ENCODE measurements at regions not wholly inside any gene's neighbourhood (a gene's known extent, or its start where the extent isn't known, plus 50 kb on each side); places are given as distances from the start of the nearest gene placed in this dataset.

- Mint-ChIP-seq H3K4me1 (peaks cover 12% of the 10 kb centered on the region), H3K36me3 (ENCODE audit: low read depth) (peaks cover 8% of the 10 kb centered on the region)
- TF ChIP-seq CTCF (conservative IDR thresholded peaks at IDR 0.05), result no peak
These were observed 344.3 kb upstream of the ID4 start for GRCh38 chr6:19492636-19493405.

GRCh38 chr6:19501737-19502245, 335.4 kb upstream of the ID4 start:
- TF ChIP-seq CTCF (conservative IDR thresholded peaks at IDR 0.05), result peak; percentile 45
- Mint-ChIP-seq H3K4me3 (no peak overlapping the region), H3K9me3 (peaks cover 15% of the 10 kb centered on the region), H3K27ac (ENCODE audit: unreplicated experiment) (no peak overlapping the region), H3K4me1 (peaks cover 13% of the 10 kb centered on the region), H3K36me3 (ENCODE audit: low read depth) (peaks cover 27% of the 10 kb centered on the region), H3K27me3 (ENCODE audit: low read depth) (no peaks in the 10 kb centered on the region)
- no peak for DNase-seq (ENCODE audit: low read depth, low spot score)

More at GRCh38 chr6:19492636-19493405, 344.3 kb upstream of the ID4 start:
- Mint-ChIP-seq H3K27me3 (ENCODE audit: low read depth) (no peaks in the 10 kb centered on the region), H3K4me3 (no peak overlapping the region), H3K27ac (ENCODE audit: unreplicated experiment) (no peak overlapping the region), H3K9me3 (peaks cover 8% of the 10 kb centered on the region)
- no peak for DNase-seq (ENCODE audit: low read depth, low spot score)

- Mint-ChIP-seq H3K36me3 (ENCODE audit: low read depth) (peaks cover 31% of the 10 kb centered on the region), H3K4me1 (peaks cover 13% of the 10 kb centered on the region), H3K9me3 (peaks cover 17% of the 10 kb centered on the region), H3K27me3 (ENCODE audit: low read depth) (no peaks in the 10 kb centered on the region), H3K4me3 (no peak overlapping the region), H3K27ac (ENCODE audit: unreplicated experiment) (no peak overlapping the region)
- no peak for DNase-seq (ENCODE audit: low read depth, low spot score)
- no peak for TF ChIP-seq CTCF (conservative IDR thresholded peaks at IDR 0.05)
These were observed 334.9 kb upstream of the ID4 start for GRCh38 chr6:19502301-19502700.

- no peak for TF ChIP-seq CTCF (conservative IDR thresholded peaks at IDR 0.05)
- Mint-ChIP-seq H3K4me1 (no peaks in the 10 kb centered on the region), H3K36me3 (ENCODE audit: low read depth) (peaks cover 30% of the 10 kb centered on the region), H3K9me3 (peaks cover 26% of the 10 kb centered on the region), H3K27me3 (ENCODE audit: low read depth) (no peaks in the 10 kb centered on the region), H3K4me3 (no peak overlapping the region), H3K27ac (ENCODE audit: unreplicated experiment) (no peak overlapping the region)
- no peak for DNase-seq (ENCODE audit: low read depth, low spot score)
These were observed 321.2 kb upstream of the ID4 start for GRCh38 chr6:19515939-19516338.

GRCh38 chr6:19519941-19520340, 317.2 kb upstream of the ID4 start:
- H3K27ac Mint-ChIP-seq (ENCODE audit: unreplicated experiment), result no peak overlapping the region
- H3K4me1 Mint-ChIP-seq, result no peaks in the 10 kb centered on the region
- TF ChIP-seq CTCF (conservative IDR thresholded peaks at IDR 0.05), result no peak
- H3K36me3 Mint-ChIP-seq (ENCODE audit: low read depth), result peaks cover 17% of the 10 kb centered on the region
- H3K4me3 Mint-ChIP-seq, result no peak overlapping the region
- H3K27me3 Mint-ChIP-seq (ENCODE audit: low read depth), result no peaks in the 10 kb centered on the region
- H3K9me3 Mint-ChIP-seq, result peaks cover 13% of the 10 kb centered on the region
- no peak for DNase-seq (ENCODE audit: low read depth, low spot score)

Measured in neural crest cell (in vitro differentiated cells).